NCI-H146 treated with DMSO at 0.1 percent for 48 hours (cell line): ENCODE measurements at regions not wholly inside any gene's neighbourhood (a gene's known extent, or its start where the extent isn't known, plus 50 kb on each side); places are given as distances from the start of the nearest gene placed in this dataset.

Source experiments
- DNase-seq: peaks from one replicate; lab custom pipeline; 2025; ENCODE audit not compliant: unreplicated experiment; lab: John Stamatoyannopoulos, UW

- no peak for DNase-seq
Observed at GRCh38 chr2:12795851-12796250, 79.1 kb downstream of the TRIB2 start.

- DNase-seq, result no peak
Observed at GRCh38 chr2:12796657-12797056, 79.9 kb downstream of the TRIB2 start.

- no peak for DNase-seq
Observed at GRCh38 chr2:12797815-12798214, 81.1 kb downstream of the TRIB2 start.

DNA sequence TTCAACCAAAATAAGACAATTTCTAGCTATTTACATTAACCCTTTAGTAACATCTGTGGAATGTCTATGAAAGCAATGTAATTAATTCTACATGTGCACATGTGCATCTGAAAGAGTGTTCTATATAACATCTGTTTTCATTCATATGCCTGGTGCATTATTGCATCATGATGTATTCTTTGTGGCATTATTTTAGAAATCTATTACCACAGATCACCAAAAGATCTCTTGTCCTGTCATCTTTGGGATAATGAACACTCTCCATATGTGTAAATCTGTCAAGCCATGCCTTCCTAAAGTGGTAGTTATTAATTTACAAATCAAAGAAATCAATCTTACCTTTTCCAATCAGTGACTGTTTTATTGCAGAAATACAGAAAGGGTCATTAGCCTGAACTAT is 86.9 kb downstream of the TRIB2 start:
- no peak for DNase-seq

GRCh38 chr2:12804091-12804856 is 87.5 kb downstream of the TRIB2 start:
- DNase-seq, result no peak

GRCh38 chr2:12805033-12805432 is 88.3 kb downstream of the TRIB2 start:
- DNase-seq, result no peak

GRCh38 chr2:12806549-12807242 is 90.0 kb downstream of the TRIB2 start:
- DNase-seq, result no peak

DNA sequence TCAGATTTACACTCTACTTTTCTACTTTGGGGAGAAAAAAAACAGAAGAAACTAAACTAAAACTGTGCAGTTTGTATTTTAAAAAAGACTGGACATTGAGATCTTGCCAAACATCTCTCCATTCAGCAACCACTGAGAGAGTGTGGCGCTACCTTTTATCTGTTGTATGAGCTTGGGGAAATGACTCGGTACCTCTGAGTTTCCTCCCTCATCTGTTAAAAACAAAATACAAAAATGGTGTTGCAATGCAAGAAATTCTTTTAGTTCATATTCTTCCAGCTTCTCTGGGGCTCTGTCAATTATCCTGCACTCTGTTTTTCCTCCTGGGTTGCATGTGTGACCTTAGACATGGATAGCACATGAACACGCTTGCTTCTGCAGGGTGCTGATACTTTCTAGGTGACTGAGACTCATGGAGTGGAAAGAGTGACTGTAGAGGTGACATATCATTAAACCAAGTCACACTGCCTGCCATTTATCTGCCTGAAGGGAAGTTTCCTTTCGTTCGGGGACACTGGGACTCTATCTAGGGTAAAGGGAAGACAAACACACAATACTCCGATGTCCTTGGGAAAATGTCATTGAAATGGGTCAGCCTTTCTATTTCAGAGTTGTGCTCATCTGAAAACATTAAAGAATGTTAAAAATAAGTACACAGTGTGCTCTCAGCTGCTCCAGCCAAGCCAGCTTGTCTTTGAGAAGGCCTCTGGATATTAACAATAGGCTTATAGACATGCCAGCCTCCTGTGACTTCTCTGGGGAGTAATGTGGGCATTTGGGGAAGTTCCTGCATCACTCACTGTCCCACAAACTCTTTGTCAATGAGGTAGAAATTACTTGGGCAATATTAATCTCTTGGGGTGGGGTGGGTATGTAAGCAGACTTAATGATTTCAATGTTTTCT is 91.4 kb downstream of the TRIB2 start:
- no peak for DNase-seq

GRCh38 chr2:12809526-12809925 is 92.8 kb downstream of the TRIB2 start:
- no peak for DNase-seq

- DNase-seq, result no peak
Observed at GRCh38 chr2:12811916-12812315, 95.2 kb downstream of the TRIB2 start.

DNA sequence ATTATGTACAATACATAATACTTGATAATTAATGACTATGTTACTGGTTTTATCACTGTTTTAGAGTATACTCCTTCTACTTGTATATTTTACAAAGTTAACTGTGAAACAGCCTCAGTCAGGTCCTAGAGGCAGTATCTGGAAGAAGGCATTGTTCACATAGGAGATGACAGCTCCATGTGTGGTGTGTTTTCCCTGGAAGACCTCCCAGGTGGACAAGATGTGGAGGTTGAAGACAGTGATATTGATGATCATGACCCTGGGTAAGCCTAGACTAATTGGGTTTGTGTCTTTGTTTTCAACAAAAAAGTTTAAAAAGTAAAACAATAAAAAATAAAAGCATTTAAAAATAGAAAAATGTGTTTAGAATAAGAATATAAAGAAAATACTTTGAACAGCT is 96.4 kb downstream of the TRIB2 start:
- DNase-seq, result no peak

DNA sequence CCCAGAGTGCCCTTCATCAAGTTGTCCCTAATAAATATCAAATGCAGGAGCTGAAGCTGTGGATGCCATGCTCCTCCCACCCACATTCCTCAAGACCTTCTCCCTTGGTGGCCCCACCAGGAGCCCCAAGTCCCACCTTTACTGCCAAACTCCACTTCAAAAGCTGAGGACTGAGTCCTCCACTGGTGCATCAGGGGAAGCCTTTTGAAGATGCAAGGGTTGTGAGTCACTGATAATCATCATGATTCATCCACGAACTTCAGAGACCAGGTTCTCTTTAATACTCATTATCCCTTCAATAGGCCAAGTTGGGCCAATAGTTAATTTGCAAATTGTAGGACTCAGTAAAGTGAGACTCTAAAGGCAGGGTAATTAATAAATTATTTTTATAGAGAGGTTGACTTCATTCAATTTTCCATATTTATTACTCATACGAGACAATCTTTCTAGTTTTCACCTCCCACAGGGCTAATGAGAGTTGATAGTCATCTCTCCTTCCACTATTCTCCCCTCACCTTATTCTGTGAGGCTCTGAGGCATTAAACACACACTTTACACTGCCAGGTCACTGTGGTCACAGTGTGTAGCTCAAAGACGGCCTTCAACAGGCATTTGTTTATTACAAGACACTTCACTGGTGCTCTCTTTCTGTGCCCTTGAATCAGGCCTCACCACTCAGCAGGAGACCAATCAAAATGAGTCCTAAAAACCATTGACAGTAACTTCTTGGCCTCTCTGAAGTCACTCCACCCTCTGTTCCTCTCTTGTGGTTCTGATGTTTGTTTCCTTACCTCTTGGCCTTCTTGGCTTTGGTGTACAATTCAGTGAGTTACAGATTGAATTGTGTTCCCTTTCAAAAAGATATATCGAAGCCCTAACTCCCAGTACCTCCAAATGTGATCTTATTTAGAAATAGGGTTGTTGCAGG is 99.9 kb downstream of the TRIB2 start:
- DNase-seq, result no peak

GRCh38 chr2:12817870-12818269 is 101.1 kb downstream of the TRIB2 start:
- DNase-seq, result no peak

GRCh38 chr2:12818416-12819102 is 101.8 kb downstream of the TRIB2 start:
- no peak for DNase-seq

GRCh38 chr2:12819103-12819475 is 102.4 kb downstream of the TRIB2 start:
- DNase-seq, result no peak

DNA sequence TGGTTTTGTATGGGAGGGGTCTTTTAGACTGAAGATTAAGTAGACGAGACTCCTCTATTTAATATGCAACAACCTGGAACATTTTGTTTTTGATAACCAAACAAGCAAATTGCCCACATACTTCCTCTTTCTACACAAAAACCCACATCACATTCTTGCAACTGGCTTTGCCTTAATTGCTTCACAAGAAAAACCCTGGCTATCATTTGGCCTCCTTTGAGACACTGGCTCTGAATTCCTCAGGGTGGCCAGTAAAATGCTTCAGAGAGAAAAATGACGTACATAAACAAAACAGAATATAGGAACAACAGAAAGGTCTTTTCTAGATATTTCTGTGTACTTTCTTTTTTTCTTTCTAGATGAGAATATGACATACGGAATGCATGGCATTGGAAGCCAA is 103.0 kb downstream of the TRIB2 start:
- no peak for DNase-seq

DNA sequence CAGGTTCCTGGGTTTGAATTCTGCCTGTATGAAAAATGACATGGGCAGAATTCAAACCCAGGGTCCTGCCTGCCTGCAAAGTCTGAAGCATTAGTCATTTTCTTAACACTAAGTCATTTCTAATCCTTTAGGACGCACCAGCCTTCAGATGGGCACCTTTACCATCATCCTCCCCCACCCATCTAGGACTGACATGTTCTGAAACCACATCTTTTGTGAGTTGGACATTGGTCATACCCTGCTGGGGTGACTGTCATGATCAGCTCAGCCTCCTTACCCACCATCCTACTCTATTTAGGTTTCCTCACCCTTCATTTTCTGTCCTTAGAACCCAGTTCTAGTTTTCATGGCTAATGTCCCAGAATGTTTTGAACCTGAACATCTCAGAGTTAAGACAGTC is 104.9 kb downstream of the TRIB2 start:
- DNase-seq, result no peak

DNA sequence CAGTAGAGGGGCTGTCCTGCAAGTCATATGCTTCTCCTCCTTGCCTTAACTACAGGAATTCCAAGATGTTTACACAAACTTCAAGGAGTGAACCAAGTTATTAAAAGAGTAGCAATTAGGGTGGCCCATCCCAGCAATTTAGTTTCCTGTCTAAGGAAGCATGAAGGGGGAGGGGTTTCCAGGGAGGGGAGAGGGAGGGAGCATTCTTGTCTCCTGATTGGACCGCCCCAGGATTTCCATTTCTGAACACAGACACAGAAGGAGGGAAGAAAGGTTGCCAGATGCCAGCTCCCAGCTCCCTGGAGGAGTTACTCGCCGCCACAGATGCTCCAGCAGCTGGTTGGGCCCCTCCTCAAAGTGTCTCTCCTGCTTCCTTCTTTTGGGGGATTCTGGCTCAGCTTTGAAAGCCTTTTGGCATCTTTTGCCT is 107.6 kb downstream of the TRIB2 start:
- no peak for DNase-seq

DNA sequence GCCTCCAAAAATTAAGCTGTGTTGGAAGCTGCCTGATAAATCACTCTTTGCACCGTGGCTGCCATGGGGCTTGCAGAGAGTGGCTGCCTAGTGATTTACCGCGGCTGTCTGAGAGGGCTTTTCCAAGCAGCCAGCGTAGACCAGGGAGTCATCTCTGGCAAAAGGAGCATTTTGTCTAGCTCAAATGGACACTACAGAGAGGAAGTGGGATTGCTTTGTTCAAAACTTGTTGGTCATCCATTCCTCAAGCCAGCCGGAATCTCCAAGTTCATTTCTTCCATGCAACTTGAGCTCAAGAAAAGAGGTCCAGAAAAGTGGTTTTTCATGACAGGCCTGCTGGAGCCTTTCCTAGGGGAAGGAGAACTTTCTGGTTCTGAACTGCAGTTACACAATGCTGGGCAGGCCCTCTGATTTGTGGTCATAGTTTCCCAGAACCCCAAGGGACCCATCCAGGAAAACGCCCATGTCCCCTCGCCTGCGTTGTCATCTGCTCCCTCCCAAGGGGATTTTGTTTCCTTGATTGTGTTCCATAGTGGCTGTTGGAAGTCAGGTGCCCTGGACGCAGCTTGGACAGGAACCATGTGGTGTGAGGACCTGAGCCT is 108.1 kb downstream of the TRIB2 start:
- no peak for DNase-seq

- DNase-seq, result no peak
Observed at GRCh38 chr2:12826781-12827180, 110.0 kb downstream of the TRIB2 start.
